ENCODE measurements at regions not wholly inside any gene's neighbourhood (a gene's known extent, or its start where the extent isn't known, plus 50 kb on each side); places are given as distances from the start of the nearest gene placed in this dataset.

GRCh38 chr5:166625210-166625865 lies 1666.1 kb upstream of the WWC1 start:
- Histone ChIP-seq H3K4me1 (ENCODE audit: insufficient read depth, low read length) (no peaks in the 10 kb centered on the region), H3K9ac (ENCODE audit: insufficient read depth, low read depth, low read length) (no peak overlapping the region), H3K36me3 (replicated peaks in 1 of 2; ENCODE audit: control insufficient read depth in 1 of 2, insufficient read depth in 2 of 2, low read length in 2 of 2) (no peaks in the 10 kb centered on the region), H3K79me2 (ENCODE audit: insufficient read depth, low read length) (no peaks in the 10 kb centered on the region), H3K4me3 (replicated peaks in 1 of 3; ENCODE audit: insufficient read depth in 1 of 3, low read depth in 2 of 3, low read length in 3 of 3) (no peak overlapping the region), H3K27ac (ENCODE audit: extremely low read length, insufficient read depth, low read length) (no peak overlapping the region), H2AFZ (ENCODE audit: low read length) (no peak overlapping the region), H4K20me1 (ENCODE audit: insufficient read depth, low read length) (no peaks in the 10 kb centered on the region), H3K4me2 (ENCODE audit: low read depth, low read length) (no peak overlapping the region), H3K27me3 (ENCODE audit: control insufficient read depth in 1 of 2, insufficient read depth in 2 of 2, low read length in 2 of 2) (no peaks in the 10 kb centered on the region), H3K9me3 (ENCODE audit: low read length) (peaks cover 92% of the 10 kb centered on the region)
- CTCF ChIA-PET (ENCODE audit: low intra/inter-chr PET ratio, low total read pairs): no interaction called here
- BruUV-seq (replicated peaks): no TSS peak
- DNase-seq (ENCODE audit: low spot score) (no peak), ATAC-seq (no peak), FAIRE-seq (no peak)
- POLR2A ChIA-PET: no interaction called here
- intact Hi-C loops (cut with micrococcal nuclease; ENCODE audit: unreplicated experiment) (no loop called here), in situ Hi-C loops (cut with HindIII; ENCODE audit: extremely low pct_ligation_motif_present, low pct_unique_long_range_greater_than_20kb) (no loop called here)
- TF ChIP-seq ZMYM4 (CRISPR knock-in tag; IDR thresholded peaks at IDR 0.05) (no peak), ZBTB8A (CRISPR knock-in tag; IDR thresholded peaks at IDR 0.05; ENCODE audit: borderline replicate concordance, low read depth) (no peak), MED8 (CRISPR knock-in tag; IDR thresholded peaks at IDR 0.05; ENCODE audit: insufficient replicate concordance) (no peak), PCBP1 (IDR thresholded peaks at IDR 0.05; ENCODE audit: borderline replicate concordance, low read depth, low read length) (no peak)
- 14% methylated on average over 6 of the region's 6 CpGs for WGBS (ENCODE audit: low lambda C conversion rate)

GRCh38 chr5:166637295-166637694 lies 1654.2 kb upstream of the WWC1 start:
- CTCF ChIA-PET (ENCODE audit: low intra/inter-chr PET ratio, low total read pairs): no interaction called here
- no peak overlapping the region for H3K4me3 ChIP-seq (replicated peaks in 1 of 3; ENCODE audit: insufficient read depth in 1 of 3, low read depth in 2 of 3, low read length in 3 of 3)
- no peak for FAIRE-seq

More at GRCh38 chr5:166637295-166637694, 1654.2 kb upstream of the WWC1 start:
- no TSS peak for BruUV-seq (replicated peaks)
- 22% methylated on average over 1 of the region's 1 CpG for WGBS (ENCODE audit: low lambda C conversion rate)
- H3K4me1 ChIP-seq (ENCODE audit: insufficient read depth, low read length): no peaks in the 10 kb centered on the region
- POLR2A ChIA-PET: no interaction called here
- intact Hi-C loops (cut with micrococcal nuclease; ENCODE audit: unreplicated experiment) (no loop called here), in situ Hi-C loops (cut with HindIII; ENCODE audit: extremely low pct_ligation_motif_present, low pct_unique_long_range_greater_than_20kb) (no loop called here)
- no peak overlapping the region for H3K27ac ChIP-seq (ENCODE audit: extremely low read length, insufficient read depth, low read length)
- no peak overlapping the region for H3K9ac ChIP-seq (ENCODE audit: insufficient read depth, low read depth, low read length)
- H2AFZ ChIP-seq (ENCODE audit: low read length): no peak overlapping the region
- H4K20me1 ChIP-seq (ENCODE audit: insufficient read depth, low read length): no peaks in the 10 kb centered on the region
- H3K4me2 ChIP-seq (ENCODE audit: low read depth, low read length): no peak overlapping the region
- no peaks in the 10 kb centered on the region for H3K36me3 ChIP-seq (replicated peaks in 1 of 2; ENCODE audit: control insufficient read depth in 1 of 2, insufficient read depth in 2 of 2, low read length in 2 of 2)
- ATAC-seq (no peak), DNase-seq (ENCODE audit: low spot score) (no peak)
- TF ChIP-seq POLR2G (IDR thresholded peaks at IDR 0.05; ENCODE audit: low read depth, low read length): no peak
- TF ChIP-seq MATR3 (CRISPR knock-in tag; IDR thresholded peaks at IDR 0.05): no peak
- TF ChIP-seq NFRKB (IDR thresholded peaks at IDR 0.05): no peak
- H3K79me2 ChIP-seq (ENCODE audit: insufficient read depth, low read length): no peaks in the 10 kb centered on the region
- peaks cover 75% of the 10 kb centered on the region for H3K9me3 ChIP-seq (ENCODE audit: low read length)
- no peaks in the 10 kb centered on the region for H3K27me3 ChIP-seq (ENCODE audit: control insufficient read depth in 1 of 2, insufficient read depth in 2 of 2, low read length in 2 of 2)
